Endothelial cell (in vitro differentiated cells): ENCODE measurements at regions not wholly inside any gene's neighbourhood (a gene's known extent, or its start where the extent isn't known, plus 50 kb on each side); places are given as distances from the start of the nearest gene placed in this dataset.

ENCODE experiments used
- DNase-seq: peaks from one replicate; pipeline ENCODE4 v3.0.0; 2021; ENCODE audit warnings: low spot score
- H3K27ac Mint-ChIP-seq: one replicate; pipeline ENCODE4 v1.8.0; 2021; ENCODE audit warnings: mixed read lengths, inconsistent platforms; ENCODE audit not compliant: unreplicated experiment
- H3K27me3 Mint-ChIP-seq: one replicate; pipeline ENCODE4 v1.8.0; 2021; ENCODE audit warnings: mild to moderate bottlenecking, moderate library complexity, mixed read lengths, inconsistent platforms; ENCODE audit not compliant: unreplicated experiment
- H3K36me3 Mint-ChIP-seq: one replicate; pipeline ENCODE4 v1.8.0; 2021; ENCODE audit warnings: mild to moderate bottlenecking, low read depth, mixed read lengths, inconsistent platforms; ENCODE audit not compliant: unreplicated experiment
- H3K4me1 Mint-ChIP-seq: one replicate; pipeline ENCODE4 v1.8.0; 2021; ENCODE audit warnings: mild to moderate bottlenecking, mixed read lengths, inconsistent platforms; ENCODE audit not compliant: unreplicated experiment
- H3K4me3 Mint-ChIP-seq: one replicate; pipeline ENCODE4 v1.8.0; 2021; ENCODE audit warnings: mild to moderate bottlenecking, mixed read lengths, inconsistent platforms; ENCODE audit not compliant: unreplicated experiment
- H3K9me3 Mint-ChIP-seq: one replicate; pipeline ENCODE4 v1.8.0; 2021; ENCODE audit warnings: mixed read lengths, inconsistent platforms; ENCODE audit not compliant: unreplicated experiment
- CTCF ChIP-seq: fragments of 200-600 bp; sonication (generic); IDR thresholded peaks from one replicate; pipeline ENCODE4 v1.5.0; 2021; ENCODE audit warnings: antibody characterized with exemption; ENCODE audit not compliant: unreplicated experiment

DNA sequence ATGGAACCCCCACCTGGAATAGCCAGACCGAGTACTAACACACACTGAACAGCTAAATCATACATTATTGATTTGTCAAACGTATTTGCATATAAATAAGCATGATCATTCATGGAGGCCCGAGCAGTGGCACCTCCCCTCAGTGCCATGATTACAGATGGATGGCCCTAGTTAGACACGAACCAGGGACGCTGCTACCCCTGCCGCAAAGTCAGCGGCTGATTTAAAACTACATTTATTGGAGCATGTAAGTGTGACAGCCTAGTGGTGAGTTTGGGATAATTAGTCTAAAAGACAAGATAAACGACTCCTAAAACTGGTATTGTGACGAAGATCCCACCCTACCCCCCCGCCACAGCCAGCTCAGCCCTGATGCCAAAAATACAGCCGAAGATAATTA is 159.1 kb upstream of the MAFB start:
- peaks cover 21% of the 10 kb centered on the region for H3K4me1 Mint-ChIP-seq
- no peak overlapping the region for H3K4me3 Mint-ChIP-seq
- H3K27me3 Mint-ChIP-seq, result peaks cover 4% of the 10 kb centered on the region
- no peak overlapping the region for H3K27ac Mint-ChIP-seq
- no peaks in the 10 kb centered on the region for H3K9me3 Mint-ChIP-seq
- H3K36me3 Mint-ChIP-seq, result no peaks in the 10 kb centered on the region
- TF ChIP-seq CTCF, result no peak
- DNase-seq, result no peak

- H3K36me3 Mint-ChIP-seq, result no peaks in the 10 kb centered on the region
- no peak for TF ChIP-seq CTCF
- peaks cover 22% of the 10 kb centered on the region for H3K4me1 Mint-ChIP-seq
- DNase-seq, result no peak
- no peak overlapping the region for H3K27ac Mint-ChIP-seq
- H3K27me3 Mint-ChIP-seq, result peaks cover 4% of the 10 kb centered on the region
- H3K9me3 Mint-ChIP-seq, result no peaks in the 10 kb centered on the region
- H3K4me3 Mint-ChIP-seq, result no peak overlapping the region
Measured at GRCh38 chr20:40848526-40848925, 159.5 kb upstream of the MAFB start.

DNA sequence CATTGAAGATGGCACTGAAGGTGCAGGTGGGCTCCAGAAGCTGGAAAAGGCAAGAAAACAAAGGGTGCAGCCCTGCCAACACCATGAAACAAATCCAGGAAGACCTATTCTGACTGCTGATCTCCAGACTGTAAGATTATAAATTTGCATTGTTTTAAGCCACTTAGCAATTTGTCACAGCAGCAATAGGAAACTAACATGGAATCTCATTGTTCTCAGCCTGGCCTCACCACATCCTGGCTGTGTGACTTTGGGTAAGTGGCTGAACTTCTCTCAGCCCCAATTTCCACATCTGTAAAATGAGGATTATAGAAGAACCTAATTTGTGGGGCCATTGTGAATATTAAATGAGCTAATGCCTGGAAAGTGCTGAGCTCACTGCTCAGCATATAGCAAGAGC is 160.4 kb upstream of the MAFB start:
- TF ChIP-seq CTCF, result no peak
- Mint-ChIP-seq H3K27me3 (peaks cover 3% of the 10 kb centered on the region), H3K9me3 (no peaks in the 10 kb centered on the region), H3K36me3 (no peaks in the 10 kb centered on the region), H3K4me3 (no peak overlapping the region), H3K27ac (no peak overlapping the region), H3K4me1 (peaks cover 22% of the 10 kb centered on the region)
- DNase-seq, result no peak

DNA sequence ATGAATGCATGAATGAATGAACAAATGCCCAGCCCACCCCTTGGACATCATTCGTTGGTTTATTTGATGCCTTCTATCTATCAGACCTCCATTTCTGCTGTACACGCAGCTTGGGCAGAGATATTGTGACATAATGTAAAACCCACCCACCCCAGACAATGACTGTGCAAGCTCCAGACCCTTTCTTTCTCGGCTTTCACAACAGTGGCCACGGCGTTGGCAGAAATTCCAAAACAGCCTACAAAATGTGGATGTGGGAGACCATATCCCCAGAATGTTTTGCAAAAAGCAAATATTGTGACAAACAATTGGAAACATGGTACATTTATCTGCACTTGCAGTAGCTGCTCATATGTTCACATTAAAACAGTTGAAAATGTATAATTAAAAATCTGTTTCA is 162.0 kb upstream of the MAFB start:
- Mint-ChIP-seq H3K9me3 (no peaks in the 10 kb centered on the region), H3K27me3 (peaks cover 2% of the 10 kb centered on the region), H3K4me1 (peaks cover 22% of the 10 kb centered on the region), H3K27ac (no peak overlapping the region), H3K4me3 (no peak overlapping the region), H3K36me3 (no peaks in the 10 kb centered on the region)
- DNase-seq, result no peak
- TF ChIP-seq CTCF, result no peak

DNA sequence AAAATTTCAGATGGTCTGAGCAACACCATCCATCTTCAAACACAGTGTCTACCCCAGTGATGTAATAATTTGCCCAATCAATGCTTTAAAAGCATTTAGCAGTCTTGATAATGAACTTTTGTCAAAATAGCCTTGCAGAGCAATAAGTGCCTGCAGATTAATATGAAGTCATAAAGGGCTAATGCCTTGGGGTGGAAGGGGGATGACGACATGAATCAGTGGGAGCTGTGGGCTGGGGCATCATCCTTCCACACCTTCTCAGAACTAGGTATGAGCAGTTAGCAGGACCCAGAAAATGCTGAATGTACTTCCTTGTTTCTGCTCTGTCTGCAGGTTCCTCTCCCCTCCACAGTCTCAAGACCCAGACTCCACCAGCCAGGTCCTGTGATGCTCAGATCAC is 166.2 kb upstream of the MAFB start:
- Mint-ChIP-seq H3K27me3 (no peaks in the 10 kb centered on the region), H3K27ac (no peak overlapping the region), H3K4me3 (no peak overlapping the region), H3K9me3 (no peaks in the 10 kb centered on the region), H3K36me3 (no peaks in the 10 kb centered on the region), H3K4me1 (peaks cover 16% of the 10 kb centered on the region)
- no peak for TF ChIP-seq CTCF
- no peak for DNase-seq
